Panc1 (cell line): ENCODE measurements at regions not wholly inside any gene's neighbourhood (a gene's known extent, or its start where the extent isn't known, plus 50 kb on each side); places are given as distances from the start of the nearest gene placed in this dataset.
"Not testable (repeated sequence)": the region's sequence is repeated elsewhere in the genome, so short reads cannot be mapped to it uniquely, and the experiment has no call there.

Source experiments
- ATAC-seq: fragments of 200-7000 bp; cut with Tn5 transposase; 2 replicates; pipeline ENCODE4 v1.9.1; 2020; ENCODE audit warnings: mild to moderate bottlenecking, moderate library complexity
- BruUV-seq: library from RNA; stranded (reverse); fragments of 400-500 nt; replicated peaks from 2 replicates; lab custom pipeline; 2021; lab: Mats Ljungman, UMichigan
- CTCF ChIA-PET: fragments of 300-600 bp; sonication (Branson Sonifier 250); formaldehyde crosslinking; loops from one replicate; lab custom pipeline; 2022; ENCODE audit warnings: antibody characterized with exemption; lab: Charles Lee
- POLR2A ChIA-PET: fragments of 300-600 bp; sonication (Branson Sonifier 250); formaldehyde crosslinking; loops from one replicate; lab custom pipeline; 2022; ENCODE audit warnings: antibody characterized with exemption; lab: Charles Lee
- DNase-seq: peaks from one replicate; pipeline ENCODE4 v3.0.0-alpha.2; 2010; ENCODE audit warnings: low read depth, low spot score
- H3K27ac ChIP-seq: 2 replicates; pipeline ENCODE4 v1.5.1; 2011; ENCODE audit warnings: mild to moderate bottlenecking, low read length, inconsistent platforms
- H3K27me3 ChIP-seq: fragments of 200-500 bp; sonication (Bioruptor generic); 2 replicates; pipeline ENCODE4 v1.6.0; 2014; ENCODE audit warnings: low read length, inconsistent platforms; ENCODE audit not compliant: control insufficient read depth, insufficient read depth
- H3K36me3 ChIP-seq: fragments of 200-500 bp; sonication (Bioruptor generic); 2 replicates; pipeline ENCODE4 v1.5.1; 2014; ENCODE audit warnings: inconsistent platforms, mild to moderate bottlenecking, low read length, moderate library complexity; ENCODE audit not compliant: control insufficient read depth, insufficient read depth
- H3K4me1 ChIP-seq: 2 replicates; pipeline ENCODE4 v1.5.1; 2011; ENCODE audit warnings: inconsistent platforms, mild to moderate bottlenecking, low read length, moderate library complexity; ENCODE audit not compliant: control insufficient read depth, insufficient read depth
- H3K4me3 ChIP-seq, 2 experiments: 2 replicates each; pipeline ENCODE4 v1.5.1; 2011 to 2012; ENCODE audit warnings: low read depth in 2 of 2, low read length in 2 of 2, mild to moderate bottlenecking in 2 of 2, inconsistent platforms in 1 of 2, moderate library complexity in 1 of 2
- H3K9me3 ChIP-seq: fragments of 200-500 bp; sonication (Bioruptor generic); 2 replicates; pipeline ENCODE4 v1.5.1; 2014; ENCODE audit warnings: low read depth, mild to moderate bottlenecking, inconsistent platforms, low read length, moderate library complexity; ENCODE audit not compliant: control insufficient read depth, insufficient read depth
- CTCF ChIP-seq: fragments of 450-650 bp; IDR thresholded peaks from 2 replicates; pipeline ENCODE4 v1.5.1; 2017; ENCODE audit warnings: mild to moderate bottlenecking
- POLR2AphosphoS5 ChIP-seq: IDR thresholded peaks from 2 replicates; pipeline ENCODE4 v1.6.1; 2012; ENCODE audit warnings: mild to moderate bottlenecking, low read depth, low read length, moderate library complexity
- REST ChIP-seq, 2 experiments: IDR thresholded peaks; 2 replicates each; pipeline ENCODE4 v1.6.1; 2011 to 2012; ENCODE audit warnings: low read depth in 2 of 2, control low read depth in 1 of 2, low read length in 1 of 2, mild to moderate bottlenecking in 1 of 2, moderate library complexity in 1 of 2; ENCODE audit not compliant: insufficient read depth in 1 of 2
- SIN3A ChIP-seq: IDR thresholded peaks from 2 replicates; pipeline ENCODE4 v1.6.1; 2012; ENCODE audit warnings: low read depth, mild to moderate bottlenecking, low read length, moderate library complexity, borderline replicate concordance; ENCODE audit not compliant: insufficient read depth
- TCF7L2 ChIP-seq: IDR thresholded peaks from 2 replicates; pipeline ENCODE4 v1.6.1; 2011; ENCODE audit warnings: mild to moderate bottlenecking, low read depth, low read length, inconsistent platforms
- in situ Hi-C: cut with HindIII; loops from 2 replicates; pipeline ENCODE4 v1.10.0; 2016; ENCODE audit warnings: low sequenced_read_pairs, low pct_unique_long_range_greater_than_20kb
- intact Hi-C: fragments of 100-400 bp; cut with micrococcal nuclease; formaldehyde crosslinking; loops from one replicate; pipeline ENCODE4 v1.10.0; 2022; ENCODE audit not compliant: unreplicated experiment

- Histone ChIP-seq H3K4me1 (no peaks in the 10 kb centered on the region), H3K27ac (no peak overlapping the region), H3K9me3 (no peaks in the 10 kb centered on the region), H3K4me3 (no peak overlapping the region), H3K27me3 (no peaks in the 10 kb centered on the region), H3K36me3 (no peaks in the 10 kb centered on the region)
- intact Hi-C loops: no loop called here
- ChIA-PET POLR2A (no interaction called here), CTCF (no interaction called here)
- ATAC-seq: no peak
- DNase-seq: no peak
- BruUV-seq: no TSS peak
- in situ Hi-C loops: no loop called here
- TF ChIP-seq SIN3A (no peak), CTCF (no peak), TCF7L2 (no peak), POLR2AphosphoS5 (no peak), REST (IDR thresholded peaks at IDR 0.05; ENCODE audit: insufficient read depth in 1 of 2, low read depth in 2 of 2, low read length in 1 of 2) (no peak)
These were observed 73.2 kb downstream of the RMI2 start for GRCh38 chr16:11418506-11418905.

DNA sequence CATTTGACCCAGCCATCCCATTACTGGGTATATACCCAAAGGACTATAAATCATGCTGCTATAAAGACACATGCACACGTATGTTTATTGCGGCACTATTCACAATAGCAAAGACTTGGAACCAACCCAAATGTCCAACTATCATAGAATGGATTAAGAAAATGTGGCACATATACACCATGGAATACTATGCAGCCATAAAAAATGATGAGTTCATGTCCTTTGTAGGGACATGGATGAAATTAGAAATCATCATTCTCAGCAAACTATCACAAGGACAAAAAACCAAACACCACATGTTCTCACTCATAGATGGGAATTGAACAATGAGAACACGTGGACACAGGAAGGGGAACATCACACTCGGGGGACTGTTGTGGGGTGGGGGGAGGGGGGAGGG lies 74.8 kb downstream of the RMI2 start:
- H3K36me3 ChIP-seq: not testable (repeated sequence)

GRCh38 chr16:11420895-11421294 lies 75.6 kb downstream of the RMI2 start:
- TF ChIP-seq POLR2AphosphoS5 (no peak), REST (IDR thresholded peaks at IDR 0.05; ENCODE audit: insufficient read depth in 1 of 2, low read depth in 2 of 2, low read length in 1 of 2) (no peak), CTCF (no peak), TCF7L2 (no peak), SIN3A (no peak)
- intact Hi-C loops (no loop called here), in situ Hi-C loops (no loop called here)
- ATAC-seq (no peak; the same call in 1 of the 2 replicates), DNase-seq (no peak)
- no peaks in the 10 kb centered on the region for H3K27me3 ChIP-seq
- H3K27ac ChIP-seq: no peak overlapping the region
- no peaks in the 10 kb centered on the region for H3K4me1 ChIP-seq
- CTCF ChIA-PET: no interaction called here
- no peaks in the 10 kb centered on the region for H3K9me3 ChIP-seq
- BruUV-seq: no TSS peak
- H3K4me3 ChIP-seq: no peak overlapping the region
- POLR2A ChIA-PET: no interaction called here
- no peaks in the 10 kb centered on the region for H3K36me3 ChIP-seq

More for the DNA sequence above, 74.8 kb downstream of the RMI2 start:
- H3K27ac ChIP-seq, POLR2A ChIA-PET, ATAC-seq, BruUV-seq, in situ Hi-C loops, CTCF ChIA-PET, intact Hi-C loops, H3K4me3 ChIP-seq, H3K27me3 ChIP-seq, H3K9me3 ChIP-seq, H3K4me1 ChIP-seq, DNase-seq: not testable (repeated sequence)
